Ovary (tissue), 7 donors: ENCODE measurements at regions not wholly inside any gene's neighbourhood (a gene's known extent, or its start where the extent isn't known, plus 50 kb on each side); places are given as distances from the start of the nearest gene placed in this dataset.

Experiments
- DNase-seq, 5 donors: peaks; one replicate each; pipeline ENCODE4 v3.0.0-alpha.2; 2019 to 2020
- H3K27ac ChIP-seq, 2 donors: fragments of 200-600 bp; one replicate each; pipeline versions ENCODE4 v1.5.1 to v1.8.0; 2019 to 2022
- H3K27me3 ChIP-seq: fragments of 200-600 bp; one replicate; pipeline ENCODE4 v1.8.0; 2022
- H3K36me3 ChIP-seq: fragments of 200-600 bp; sonication (generic); one replicate; pipeline ENCODE4 v1.5.1; 2019
- H3K4me1 ChIP-seq: one replicate; pipeline ENCODE4 v1.8.1; 2013; ENCODE audit warnings: mild to moderate bottlenecking, moderate library complexity; ENCODE audit not compliant: insufficient read depth
- H3K4me3 ChIP-seq: fragments of 200-600 bp; sonication (generic); one replicate; pipeline ENCODE4 v1.5.1; 2017
- H3K9me3 ChIP-seq, 2 donors: fragments of 200-600 bp in 1 of 2; sonication (generic) in 1 of 2; one replicate each; pipeline versions ENCODE4 v1.5.1 to v1.8.1; 2013 to 2019; ENCODE audit warnings: mild to moderate bottlenecking in 1 of 2, moderate library complexity in 1 of 2
- EP300 ChIP-seq: sonication (generic); formaldehyde crosslinking; IDR thresholded peaks from one replicate; pipeline ENCODE4 v1.6.1; 2017; ENCODE audit warnings: antibody characterized with exemption
- POLR2A ChIP-seq: fragments of 450-650 bp; IDR thresholded peaks from one replicate; pipeline ENCODE4 v1.6.1; 2017; ENCODE audit warnings: antibody characterized with exemption, mild to moderate bottlenecking, moderate library complexity
- WGBS, 3 donors: extraction: QIAGEN DNeasy Blood & Tissue Kit in 1 of 3; methylation state at CpG; one replicate each; pipeline versions ENCODE4 v1.1.5 to v1.1.7; 2013 to 2017; 5-methylcytosine and 5-hydroxymethylcytosine counted together
- intact Hi-C, 4 donors: fragments of 100-400 bp; cut with DNase I; formaldehyde crosslinking; loops; one replicate each; pipeline versions ENCODE4 v1.11.0 to v1.15.1; 2022 to 2023
- TF ChIP-seq, protein P1 (sequence below), 3 donors: fragments of 450-650 bp in 2 of 3; fragments of 200-600 bp in 1 of 3; IDR thresholded peaks; one replicate each; pipeline versions ENCODE4 v1.5.1 to v1.8.0; 2016 to 2022; ENCODE audit warnings: antibody characterized with exemption in 3 of 3, mild to moderate bottlenecking in 1 of 3
- donor health status: DM: no; HTN: no; CAD: no; lungs with moderate emphysema.
- donor health status: DM: no; HTN: no; CAD: no.
- donor health status: Bipolar disorder and iron deficiency.
- donor health status: DM: no; HTN: no; CAD: no.
- donor health status: DM: yes; HTN: yes; CAD: no.

DNA sequence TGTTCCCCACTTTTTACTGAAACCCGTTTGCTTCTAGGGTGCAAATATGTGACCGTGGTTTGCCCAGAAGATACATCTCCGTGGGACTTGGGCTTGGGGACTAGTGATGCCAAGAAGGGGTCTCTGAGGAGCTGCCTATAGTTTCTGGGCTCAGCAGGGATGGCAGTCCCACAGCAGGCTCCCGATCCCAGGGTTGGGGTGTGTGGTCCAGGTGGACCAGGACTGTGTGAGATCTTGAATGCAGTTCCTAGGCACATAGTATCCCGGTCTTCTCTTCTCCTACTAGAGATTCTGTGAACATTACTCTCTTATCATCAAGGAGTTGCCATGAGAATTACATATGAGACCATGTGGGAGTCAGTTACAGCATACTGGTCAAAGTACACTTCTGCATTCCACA is 435.8 kb upstream of the SPRED2 start:
- WGBS, 3 donors: 87 to 96% (median 96%) methylated on average over 5 of the region's 5 CpGs
- H3K27ac ChIP-seq: no peak overlapping the region
- DNase-seq: no peak
- no peak overlapping the region for H3K4me3 ChIP-seq
- no peaks in the 10 kb centered on the region for H3K9me3 ChIP-seq
- H3K27me3 ChIP-seq: no peaks in the 10 kb centered on the region
- H3K36me3 ChIP-seq: no peaks in the 10 kb centered on the region
- no peak for TF ChIP-seq EP300
- TF ChIP-seq POLR2A: no peak
- TF ChIP-seq, protein P1, sequence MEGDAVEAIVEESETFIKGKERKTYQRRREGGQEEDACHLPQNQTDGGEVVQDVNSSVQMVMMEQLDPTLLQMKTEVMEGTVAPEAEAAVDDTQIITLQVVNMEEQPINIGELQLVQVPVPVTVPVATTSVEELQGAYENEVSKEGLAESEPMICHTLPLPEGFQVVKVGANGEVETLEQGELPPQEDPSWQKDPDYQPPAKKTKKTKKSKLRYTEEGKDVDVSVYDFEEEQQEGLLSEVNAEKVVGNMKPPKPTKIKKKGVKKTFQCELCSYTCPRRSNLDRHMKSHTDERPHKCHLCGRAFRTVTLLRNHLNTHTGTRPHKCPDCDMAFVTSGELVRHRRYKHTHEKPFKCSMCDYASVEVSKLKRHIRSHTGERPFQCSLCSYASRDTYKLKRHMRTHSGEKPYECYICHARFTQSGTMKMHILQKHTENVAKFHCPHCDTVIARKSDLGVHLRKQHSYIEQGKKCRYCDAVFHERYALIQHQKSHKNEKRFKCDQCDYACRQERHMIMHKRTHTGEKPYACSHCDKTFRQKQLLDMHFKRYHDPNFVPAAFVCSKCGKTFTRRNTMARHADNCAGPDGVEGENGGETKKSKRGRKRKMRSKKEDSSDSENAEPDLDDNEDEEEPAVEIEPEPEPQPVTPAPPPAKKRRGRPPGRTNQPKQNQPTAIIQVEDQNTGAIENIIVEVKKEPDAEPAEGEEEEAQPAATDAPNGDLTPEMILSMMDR (IDR thresholded peaks at IDR 0.05): no peak
- H3K4me1 ChIP-seq: no peaks in the 10 kb centered on the region
- intact Hi-C loops: no loop called here

DNA sequence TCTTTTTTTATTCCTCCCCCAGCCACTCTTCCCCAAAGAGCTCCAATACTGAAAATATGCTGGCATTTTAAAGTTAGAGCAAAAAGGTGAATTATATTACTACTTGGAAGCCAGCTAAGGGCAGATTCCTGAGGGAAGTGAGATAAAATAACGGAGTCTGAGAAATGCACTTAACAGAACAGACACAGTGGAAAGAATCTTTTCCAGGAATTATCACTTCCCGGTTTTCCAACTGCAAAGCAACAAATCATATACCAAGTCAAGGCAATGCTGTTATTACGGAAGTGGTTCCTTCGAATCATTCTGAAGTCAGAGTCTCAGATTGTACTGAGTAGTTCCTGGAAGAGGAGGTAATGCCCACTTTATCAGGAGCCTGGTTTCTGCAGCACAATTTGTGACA is 435.0 kb upstream of the SPRED2 start:
- Histone ChIP-seq H3K27ac (no peak overlapping the region), H3K27me3 (no peaks in the 10 kb centered on the region), H3K4me1 (no peaks in the 10 kb centered on the region), H3K36me3 (no peaks in the 10 kb centered on the region), H3K4me3 (no peak overlapping the region), H3K9me3 (no peaks in the 10 kb centered on the region)
- TF ChIP-seq POLR2A: no peak
- TF ChIP-seq, protein P1 (IDR thresholded peaks at IDR 0.05): no peak
- TF ChIP-seq EP300: no peak
- intact Hi-C loops: no loop called here
- no peak for DNase-seq
- WGBS, 3 donors: 11 to 13% (median 12%) methylated on average over 4 of the region's 4 CpGs

DNA sequence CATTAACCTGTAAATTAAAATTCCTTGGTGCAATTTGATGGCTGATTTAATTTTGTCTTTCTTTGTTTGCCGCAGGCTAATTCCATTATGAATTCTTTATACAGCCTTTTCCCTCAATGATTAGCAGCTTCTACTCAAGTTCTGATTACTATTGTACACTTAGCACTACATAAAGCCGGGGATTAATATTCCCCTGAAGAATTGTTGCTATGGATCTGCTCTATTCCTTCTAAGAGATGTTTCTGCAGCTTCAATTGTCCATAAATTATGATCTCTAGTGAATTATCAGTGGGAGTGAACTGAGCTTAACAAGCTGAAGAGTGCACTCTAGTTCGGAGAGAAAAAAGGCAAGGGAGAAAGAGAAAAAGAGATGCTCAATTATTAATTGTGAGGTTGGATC is 433.7 kb upstream of the SPRED2 start:
- Histone ChIP-seq H3K27me3 (no peaks in the 10 kb centered on the region), H3K4me3 (no peak overlapping the region), H3K27ac (no peak overlapping the region), H3K4me1 (no peaks in the 10 kb centered on the region), H3K9me3 (no peaks in the 10 kb centered on the region), H3K36me3 (no peaks in the 10 kb centered on the region)
- intact Hi-C loops: no loop called here
- TF ChIP-seq POLR2A: no peak
- TF ChIP-seq, protein P1 (IDR thresholded peaks at IDR 0.05): no peak
- TF ChIP-seq EP300: no peak
- no peak for DNase-seq
- WGBS, 3 donors: 55 to 78% (median 68%) methylated on average over 3 of the region's 3 CpGs

DNA sequence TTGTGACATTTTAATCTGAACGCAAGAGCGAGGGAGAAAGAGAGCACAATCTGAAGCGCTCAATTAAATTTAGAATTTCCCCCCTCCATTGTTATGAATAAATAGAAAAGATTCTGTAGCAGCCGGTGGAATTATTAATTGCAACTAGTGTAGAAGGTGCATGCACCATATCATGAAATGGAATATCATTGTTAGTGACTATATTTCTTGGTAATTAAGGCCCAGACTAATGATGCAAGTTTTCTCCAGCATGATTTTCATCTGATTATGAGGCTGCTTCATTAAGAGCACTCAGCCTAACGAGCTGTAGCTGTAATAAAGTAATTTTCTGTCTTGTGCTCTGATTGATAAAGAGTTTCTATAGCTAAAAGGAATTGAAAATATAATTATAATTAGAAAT is 432.2 kb upstream of the SPRED2 start:
- 94 to 95% (median 95%) methylated on average over 5 of the region's 5 CpGs for WGBS, 3 donors
- intact Hi-C loops: no loop called here

More for the DNA sequence above, 432.2 kb upstream of the SPRED2 start:
- TF ChIP-seq, protein P1 (IDR thresholded peaks at IDR 0.05): no peak
- TF ChIP-seq POLR2A: no peak
- no peak for TF ChIP-seq EP300
- no peak overlapping the region for H3K27ac ChIP-seq
- H3K4me3 ChIP-seq: no peak overlapping the region
- no peak for DNase-seq
- no peaks in the 10 kb centered on the region for H3K27me3 ChIP-seq
- H3K4me1 ChIP-seq: no peaks in the 10 kb centered on the region
- no peaks in the 10 kb centered on the region for H3K9me3 ChIP-seq
- no peaks in the 10 kb centered on the region for H3K36me3 ChIP-seq
